H1 (cell line): ENCODE measurements at regions not wholly inside any gene's neighbourhood (a gene's known extent, or its start where the extent isn't known, plus 50 kb on each side); places are given as distances from the start of the nearest gene placed in this dataset.

ENCODE experiments used
- CTCF ChIA-PET: fragments of 300-600 bp; sonication (Branson Sonifier 250); formaldehyde crosslinking; loops from one replicate; lab custom pipeline; 2021; ENCODE audit not compliant: partially characterized antibody; lab: Charles Lee
- POLR2A ChIA-PET: fragments of 300-600 bp; sonication (Branson Sonifier 250); formaldehyde crosslinking; loops from one replicate; lab custom pipeline; 2021; ENCODE audit warnings: inconsistent platforms; ENCODE audit not compliant: partially characterized antibody; lab: Charles Lee
- DNase-seq, 2 experiments: peaks; one replicate each; pipeline versions ENCODE4 v3.0.0 to v3.0.0-alpha.2; 2010 to 2022; ENCODE audit warnings: low spot score in 2 of 2, low read depth in 1 of 2, mixed read lengths in 1 of 2
- FAIRE-seq: peaks from 2 replicates; lab custom pipeline; 2011; peaks lifted over from hg19 to GRCh38; lab: Jason Lieb, UNC
- H2AFZ ChIP-seq: 2 replicates; pipeline ENCODE4 v1.8.1; 2012; ENCODE audit warnings: low read length, inconsistent platforms
- H2AK5ac ChIP-seq: 2 replicates; pipeline ENCODE4 v1.6.1; 2013; ENCODE audit warnings: low read depth, low read length
- H2BK120ac ChIP-seq: replicated peaks from 2 replicates; pipeline ENCODE3; 2013; ENCODE audit warnings: low read depth, low read length, inconsistent platforms
- H2BK12ac ChIP-seq: 2 replicates; pipeline ENCODE4 v1.6.1; 2013; ENCODE audit warnings: low read depth, low read length
- H2BK15ac ChIP-seq: 2 replicates; pipeline ENCODE4 v1.6.1; 2013; ENCODE audit warnings: low read length
- H2BK20ac ChIP-seq: 2 replicates; pipeline ENCODE4 v1.6.1; 2013; ENCODE audit warnings: low read length
- H2BK5ac ChIP-seq: 2 replicates; pipeline ENCODE4 v1.6.1; 2013; ENCODE audit warnings: low read depth, low read length
- H3K14ac ChIP-seq: 2 replicates; pipeline ENCODE4 v1.6.1; 2013; ENCODE audit warnings: inconsistent platforms; ENCODE audit not compliant: insufficient read length
- H3K18ac ChIP-seq: 2 replicates; pipeline ENCODE4 v1.6.1; 2013; ENCODE audit warnings: low read length; ENCODE audit errors: extremely low read depth
- H3K23ac ChIP-seq: 2 replicates; pipeline ENCODE4 v1.6.1; 2013; ENCODE audit warnings: inconsistent platforms; ENCODE audit not compliant: insufficient read length
- H3K23me2 ChIP-seq: 2 replicates; pipeline ENCODE4 v1.6.1; 2013; ENCODE audit warnings: low read depth, low read length
- H3K27ac ChIP-seq: 2 replicates; pipeline ENCODE4 v1.6.1; 2011; ENCODE audit warnings: low read depth, low read length, inconsistent platforms
- H3K27me3 ChIP-seq, 4 experiments: replicated peaks in 1 of 4; 1 replicate in 1 of 4; 2 replicates in 3 of 4; pipeline versions ENCODE4 v1.6.1 to v1.8.1; 2011 to 2013; ENCODE audit warnings: low read length in 3 of 4, mild to moderate bottlenecking in 3 of 4, inconsistent platforms in 2 of 4, mixed read lengths in 2 of 4, moderate library complexity in 1 of 4; ENCODE audit not compliant: control insufficient read depth in 3 of 4, insufficient read depth in 3 of 4; ENCODE audit errors: extremely low read depth in 1 of 4
- H3K36me3 ChIP-seq, 4 experiments: 2 replicates each; pipeline versions ENCODE4 v1.6.1 to v1.8.1; 2011 to 2013; ENCODE audit warnings: mild to moderate bottlenecking in 4 of 4, low read length in 3 of 4, moderate library complexity in 2 of 4, control low read depth in 1 of 4, inconsistent platforms in 1 of 4; ENCODE audit not compliant: insufficient read depth in 4 of 4, control insufficient read depth in 2 of 4
- H3K4ac ChIP-seq: replicated peaks from 2 replicates; pipeline ENCODE3; 2013; ENCODE audit warnings: low read length, low read depth, mixed read lengths, inconsistent platforms; ENCODE audit not compliant: insufficient read length
- H3K4me1 ChIP-seq, 4 experiments: replicated peaks in 1 of 4; 1 replicate in 1 of 4; 2 replicates in 3 of 4; pipeline versions ENCODE4 v1.6.1 to v1.8.1; 2011 to 2013; ENCODE audit warnings: low read length in 3 of 4, inconsistent platforms in 2 of 4, mixed read lengths in 1 of 4; ENCODE audit not compliant: insufficient read depth in 4 of 4, control insufficient read depth in 3 of 4
- H3K4me2 ChIP-seq, 2 experiments: 2 replicates each; pipeline versions ENCODE4 v1.6.1 to v1.8.1; 2011 to 2013; ENCODE audit warnings: low read depth in 2 of 2, low read length in 2 of 2, control low read depth in 1 of 2, inconsistent platforms in 1 of 2, mild to moderate bottlenecking in 1 of 2; ENCODE audit not compliant: insufficient read depth in 1 of 2
- H3K4me3 ChIP-seq, 4 experiments: fragments of 200-600, 300-600 bp in 1 of 4; sonication (generic), shearing (Covaris generic), sonication (Bioruptor Twin) in 1 of 4; 2 replicates each; pipeline versions ENCODE4 v1.5.1 to v1.8.1; 2011 to 2016; ENCODE audit warnings: low read length in 4 of 4, low read depth in 3 of 4, control low read depth in 2 of 4, inconsistent platforms in 2 of 4, mild to moderate bottlenecking in 2 of 4, mixed read lengths in 1 of 4, moderate library complexity in 1 of 4; ENCODE audit not compliant: insufficient read depth in 2 of 4; ENCODE audit errors: extremely low read depth in 1 of 4
- H3K56ac ChIP-seq: replicated peaks from 2 replicates; pipeline ENCODE3; 2013; ENCODE audit warnings: low read depth, mild to moderate bottlenecking, mixed read lengths, low read length, inconsistent platforms; ENCODE audit not compliant: insufficient read length
- H3K79me1 ChIP-seq: 2 replicates; pipeline ENCODE4 v1.6.1; 2013; ENCODE audit warnings: low read depth, low read length, control low read depth
- H3K79me2 ChIP-seq, 2 experiments: 2 replicates each; pipeline versions ENCODE4 v1.6.1 to v1.8.1; 2012 to 2013; ENCODE audit warnings: low read length in 2 of 2, mild to moderate bottlenecking in 2 of 2, inconsistent platforms in 1 of 2; ENCODE audit not compliant: insufficient read depth in 2 of 2, control insufficient read depth in 1 of 2
- H3K9ac ChIP-seq, 4 experiments: replicated peaks in 1 of 4; 1 replicate in 1 of 4; 2 replicates in 3 of 4; pipeline versions ENCODE4 v1.6.1 to v1.8.1; 2011 to 2013; ENCODE audit warnings: low read depth in 3 of 4, low read length in 3 of 4, control low read depth in 2 of 4, mild to moderate bottlenecking in 2 of 4, moderate library complexity in 2 of 4, inconsistent platforms in 1 of 4; ENCODE audit errors: extremely low read depth in 1 of 4
- H3K9me3 ChIP-seq, 2 experiments: 2 replicates each; pipeline versions ENCODE4 v1.6.1 to v1.8.1; 2012 to 2013; ENCODE audit warnings: mild to moderate bottlenecking in 2 of 2, moderate library complexity in 2 of 2, control low read depth in 1 of 2, inconsistent platforms in 1 of 2, low read depth in 1 of 2, low read length in 1 of 2, mixed read lengths in 1 of 2; ENCODE audit not compliant: insufficient read depth in 2 of 2
- H4K20me1 ChIP-seq, 2 experiments: replicated peaks in 1 of 2; 2 replicates each; pipeline versions ENCODE3 to v1.8.1; 2011 to 2013; ENCODE audit warnings: inconsistent platforms in 2 of 2, low read length in 2 of 2, mild to moderate bottlenecking in 1 of 2; ENCODE audit not compliant: insufficient read depth in 2 of 2, control insufficient read depth in 1 of 2
- H4K5ac ChIP-seq: 2 replicates; pipeline ENCODE4 v1.6.1; 2013; ENCODE audit warnings: low read length, low read depth, mixed read lengths, inconsistent platforms; ENCODE audit not compliant: insufficient read length
- H4K8ac ChIP-seq: 2 replicates; pipeline ENCODE4 v1.8.0; 2013; ENCODE audit warnings: mild to moderate bottlenecking, moderate library complexity, low read length, inconsistent platforms; ENCODE audit not compliant: insufficient read depth; ENCODE audit errors: extremely low read depth
- H4K91ac ChIP-seq: replicated peaks from 2 replicates; pipeline ENCODE3; 2013; ENCODE audit warnings: low read length, mixed read lengths, inconsistent platforms; ENCODE audit not compliant: insufficient read length
- CHD2 ChIP-seq: IDR thresholded peaks from 2 replicates; pipeline ENCODE4 v1.6.1; 2012; ENCODE audit warnings: low read length, improper control_type of control experiment
- KDM1A ChIP-seq: fragments of 200-600, 300-600 bp; sonication (generic); IDR thresholded peaks from 2 replicates; pipeline ENCODE4 v1.7.1; 2016; ENCODE audit warnings: mild to moderate bottlenecking, low read length, borderline replicate concordance
- SIN3A ChIP-seq, 2 experiments: IDR thresholded peaks in 1 of 2; conservative IDR thresholded peaks in 1 of 2; 2 replicates each; pipeline ENCODE4 v1.6.1; 2011 to 2012; ENCODE audit warnings: low read length in 2 of 2, improper control_type of control experiment in 1 of 2, low read depth in 1 of 2, mild to moderate bottlenecking in 1 of 2
- SP2 ChIP-seq: IDR thresholded peaks from 2 replicates; pipeline ENCODE4 v1.6.1; 2012; ENCODE audit warnings: mild to moderate bottlenecking, low read length, inconsistent platforms
- TBP ChIP-seq: IDR thresholded peaks from 2 replicates; pipeline ENCODE4 v1.6.1; 2011; ENCODE audit warnings: low read depth, low read length, improper control_type of control experiment

DNA sequence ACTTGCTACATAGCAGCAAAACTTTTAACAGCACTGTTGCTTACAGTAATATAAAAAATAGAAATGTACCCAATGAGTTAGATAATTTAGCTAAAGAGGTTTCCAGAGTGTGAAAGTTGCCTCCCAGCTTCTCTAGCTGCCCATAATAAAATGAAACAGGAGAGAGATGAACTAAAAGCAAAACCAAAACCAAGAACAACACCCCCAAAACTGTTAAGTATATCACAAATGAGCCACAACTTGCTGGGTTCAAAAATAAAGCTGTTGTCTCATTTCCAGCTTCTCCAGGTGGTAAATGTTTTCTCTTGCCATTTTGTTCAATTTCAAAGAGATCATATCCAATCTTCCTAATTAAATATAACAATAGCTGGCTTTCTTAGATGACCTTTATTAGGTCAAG, 614.0 kb downstream of the ETNK1 start:
- no peak overlapping the region for H4K8ac ChIP-seq
- H3K4me2 ChIP-seq = no peak overlapping the region
- no peaks in the 10 kb centered on the region for H3K4me1 ChIP-seq
- ChIA-PET CTCF (interaction anchor here (0.7 to 1.4 kb wide), 2 partner anchors 17 to 18 kb away, joined by 3 read pairs; no protein-coding TSS in a partner anchor), POLR2A (no interaction called here)
- H3K56ac ChIP-seq = no peak overlapping the region
- no peaks in the 10 kb centered on the region for H4K20me1 ChIP-seq
- H2AK5ac ChIP-seq = no peak overlapping the region
- H3K36me3 ChIP-seq = no peaks in the 10 kb centered on the region
- no peak overlapping the region for H2BK20ac ChIP-seq
- no peak overlapping the region for H2AFZ ChIP-seq
- no peak overlapping the region for H2BK15ac ChIP-seq
- no peaks in the 10 kb centered on the region for H3K79me2 ChIP-seq
- DNase-seq (no peak), FAIRE-seq (no peak)
- H3K27me3 ChIP-seq = no peaks in the 10 kb centered on the region
- no peak overlapping the region for H3K18ac ChIP-seq
- no peak overlapping the region for H2BK12ac ChIP-seq
- H3K9me3 ChIP-seq = no peaks in the 10 kb centered on the region
- H3K14ac ChIP-seq = no peak overlapping the region
- no peak overlapping the region for H4K91ac ChIP-seq
- H3K23ac ChIP-seq = no peak overlapping the region
- TF ChIP-seq SP2 = no peak
- no peak for TF ChIP-seq TBP
- no peak for TF ChIP-seq CHD2
- no peak for TF ChIP-seq KDM1A
- no peak for TF ChIP-seq SIN3A (conservative IDR thresholded peaks at IDR 0.05 in 1 of 2, IDR thresholded peaks at IDR 0.05 in 1 of 2; ENCODE audit: low read depth in 1 of 2, low read length in 2 of 2)
- H4K5ac ChIP-seq = no peak overlapping the region
- H3K27ac ChIP-seq = no peak overlapping the region
- no peak overlapping the region for H3K4ac ChIP-seq
- H3K23me2 ChIP-seq = no peaks in the 10 kb centered on the region; the same call in 1 of the 2 replicates
- H3K79me1 ChIP-seq = no peaks in the 10 kb centered on the region
- no peak overlapping the region for H2BK5ac ChIP-seq
- no peak overlapping the region for H3K9ac ChIP-seq
- H2BK120ac ChIP-seq = no peak overlapping the region
- no peak overlapping the region for H3K4me3 ChIP-seq
